Cardiac fibroblast (primary cell): ENCODE measurements at regions not wholly inside any gene's neighbourhood (a gene's known extent, or its start where the extent isn't known, plus 50 kb on each side); places are given as distances from the start of the nearest gene placed in this dataset.
"Not testable (repeated sequence)": the region's sequence is repeated elsewhere in the genome, so short reads cannot be mapped to it uniquely, and the experiment has no call there.

ENCODE experiments used
- DNase-seq, 2 donors: peaks; one replicate each; pipeline versions ENCODE4 v3.0.0 to v3.0.0-alpha.2; 2010; ENCODE audit warnings: low read depth in 2 of 2
- H3K4me3 ChIP-seq, 2 donors: replicated peaks in 1 of 2; 1 replicate in 1 of 2; 2 replicates in 1 of 2; pipeline ENCODE4 v1.5.1; 2011; ENCODE audit warnings: low read depth in 2 of 2, low read length in 2 of 2, mild to moderate bottlenecking in 2 of 2, moderate library complexity in 1 of 2
- CTCF ChIP-seq: IDR thresholded peaks from one replicate; pipeline ENCODE4 v1.5.1; 2011; ENCODE audit warnings: low read depth, mild to moderate bottlenecking, low read length, inconsistent platforms

GRCh38 chr12:47458279-47458678 lies 247.6 kb downstream of the RPAP3 start:
- DNase-seq = peak; percentile 1 to 2
- no peak for TF ChIP-seq CTCF
- H3K4me3 ChIP-seq = no peak overlapping the region

GRCh38 chr12:47449797-47450196 lies 256.0 kb downstream of the RPAP3 start:
- H3K4me3 ChIP-seq = no peak overlapping the region
- no peak for DNase-seq
- TF ChIP-seq CTCF = no peak

GRCh38 chr12:47442310-47442709 lies 263.5 kb downstream of the RPAP3 start:
- H3K4me3 ChIP-seq = no peak overlapping the region
- DNase-seq = no peak
- no peak for TF ChIP-seq CTCF

- no peak overlapping the region for H3K4me3 ChIP-seq
- TF ChIP-seq CTCF = no peak
- DNase-seq = no peak
Measured at GRCh38 chr12:47441490-47441889, 264.3 kb downstream of the RPAP3 start.

- TF ChIP-seq CTCF = no peak
- H3K4me3 ChIP-seq = no peak overlapping the region
- no peak for DNase-seq
Measured at GRCh38 chr12:47438175-47438574, 267.7 kb downstream of the RPAP3 start.

GRCh38 chr12:47437570-47437969 lies 268.3 kb downstream of the RPAP3 start:
- no peak for DNase-seq
- TF ChIP-seq CTCF = no peak
- H3K4me3 ChIP-seq = no peak overlapping the region

- no peak for DNase-seq
- TF ChIP-seq CTCF = no peak
- no peak overlapping the region for H3K4me3 ChIP-seq
Measured at GRCh38 chr12:47433876-47434275, 272.0 kb downstream of the RPAP3 start.

- H3K4me3 ChIP-seq, DNase-seq: not testable (repeated sequence)
Measured at GRCh38 chr12:47426678-47427309, 279.0 kb downstream of the RPAP3 start.
